HS-27A (cell line): ENCODE measurements at regions not wholly inside any gene's neighbourhood (a gene's known extent, or its start where the extent isn't known, plus 50 kb on each side); places are given as distances from the start of the nearest gene placed in this dataset.

Experiments used
- DNase-seq: peaks from one replicate; pipeline ENCODE4 v3.0.0-alpha.2; 2012; ENCODE audit warnings: low read depth, missing footprints

GRCh38 chr15:61798631-61799030 is 261.6 kb downstream of the VPS13C start:
- DNase-seq, result no peak

GRCh38 chr15:61796056-61796455 is 264.2 kb downstream of the VPS13C start:
- DNase-seq, result no peak

GRCh38 chr15:61794881-61795280 is 265.4 kb downstream of the VPS13C start:
- peak; percentile 5 for DNase-seq

- no peak for DNase-seq
Measured at GRCh38 chr15:61794276-61794675, 266.0 kb downstream of the VPS13C start.

DNA sequence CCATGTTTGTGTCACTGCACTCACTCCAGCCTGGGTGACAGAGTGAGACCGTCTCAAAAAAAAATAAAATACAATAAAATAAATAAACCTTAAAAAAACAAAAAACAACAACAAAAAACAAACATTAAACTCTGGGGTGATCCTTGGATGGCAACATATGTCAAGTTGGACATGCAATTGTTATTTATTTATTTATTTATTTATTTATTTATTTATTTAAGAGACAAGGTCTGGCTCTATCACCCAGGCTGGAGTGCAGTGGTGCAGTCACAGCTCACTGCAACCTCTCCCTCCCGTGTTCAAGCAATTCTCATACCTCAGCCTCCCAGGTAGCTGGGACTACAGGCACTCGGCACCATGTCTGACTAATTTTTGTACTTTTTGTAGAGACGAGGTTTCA is 275.5 kb downstream of the VPS13C start:
- DNase-seq, result no peak

GRCh38 chr15:61780278-61780980 is 279.8 kb downstream of the VPS13C start:
- DNase-seq, result no peak

- no peak for DNase-seq
Measured at GRCh38 chr15:61777689-61778088, 282.6 kb downstream of the VPS13C start.

- no peak for DNase-seq
Measured at GRCh38 chr15:61769557-61769956, 290.7 kb downstream of the VPS13C start.

GRCh38 chr15:61768131-61768530 is 292.1 kb downstream of the VPS13C start:
- no peak for DNase-seq

GRCh38 chr15:61764981-61765380 is 295.3 kb downstream of the VPS13C start:
- no peak for DNase-seq

GRCh38 chr15:61764141-61764540 is 296.1 kb downstream of the VPS13C start:
- no peak for DNase-seq

- DNase-seq, result no peak
Measured at GRCh38 chr15:61762676-61763075, 297.6 kb downstream of the VPS13C start.

- no peak for DNase-seq
Measured at GRCh38 chr15:61759639-61760038, 300.6 kb downstream of the VPS13C start.

DNA sequence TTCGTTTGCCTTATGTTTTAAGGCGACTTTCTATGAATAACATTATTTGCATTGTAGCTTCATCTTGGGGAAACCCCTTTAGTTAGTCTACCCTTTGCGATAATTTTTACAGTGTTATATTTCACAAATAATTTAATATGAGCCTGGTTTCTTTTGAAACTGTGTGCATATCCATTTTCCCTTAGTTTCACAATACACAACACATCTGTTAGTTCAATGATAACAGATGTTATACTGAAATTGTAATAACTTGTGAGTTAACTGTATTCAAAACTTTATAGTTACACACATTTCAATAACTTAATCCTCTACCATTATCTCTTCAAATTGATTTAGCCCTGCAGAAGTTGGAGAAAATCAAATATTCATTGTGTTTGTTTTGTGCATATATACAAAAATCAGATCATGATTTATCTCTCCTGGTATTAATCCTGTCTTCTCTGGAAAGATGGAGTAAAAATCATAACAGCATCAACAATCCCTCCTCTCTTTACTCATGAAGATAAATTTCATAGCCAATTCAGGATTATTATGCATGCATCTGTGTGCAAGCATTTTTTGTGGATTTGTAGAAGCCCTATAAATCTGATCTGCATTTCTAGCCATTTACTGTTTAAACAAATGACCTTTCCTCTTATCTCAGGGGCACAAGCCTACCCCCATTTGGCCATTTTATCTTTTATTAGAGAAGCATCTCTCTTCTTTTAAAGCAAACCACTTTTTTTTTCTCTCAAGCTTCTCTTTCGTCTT is 304.0 kb downstream of the VPS13C start:
- no peak for DNase-seq

GRCh38 chr15:61755467-61755866 is 304.8 kb downstream of the VPS13C start:
- DNase-seq, result no peak

DNA sequence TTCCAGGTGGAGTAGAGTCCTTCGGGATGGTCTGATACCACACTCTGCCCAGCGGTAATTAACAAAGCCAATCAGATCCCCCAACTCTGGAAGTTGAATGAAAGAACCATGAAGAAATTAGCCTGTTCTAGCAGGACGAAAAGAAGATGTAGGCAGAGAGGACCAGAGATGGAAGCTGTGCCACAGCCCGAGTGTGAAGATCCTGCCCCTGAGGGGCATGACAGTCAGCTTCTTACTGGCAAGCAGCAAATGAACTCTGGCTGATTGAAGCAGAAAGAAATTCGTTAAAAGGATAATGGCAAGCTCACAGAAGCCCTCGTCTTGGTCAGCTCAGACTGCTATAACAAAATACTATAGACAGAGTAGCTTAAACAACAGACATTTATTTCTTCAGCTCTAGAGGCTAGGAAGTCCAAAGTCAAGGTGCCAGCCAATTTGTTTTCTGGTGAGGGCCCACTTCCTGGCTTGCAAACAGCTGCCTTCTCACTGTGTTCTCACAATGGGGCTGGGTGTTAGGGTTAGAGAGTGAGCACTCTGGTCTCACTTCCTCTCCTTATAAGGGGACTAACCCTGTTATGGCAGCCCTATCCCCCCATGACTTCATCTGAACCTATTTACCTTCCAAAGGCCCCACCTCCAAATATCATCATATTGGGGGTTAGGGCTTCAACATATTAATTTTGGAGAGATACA is 307.1 kb downstream of the VPS13C start:
- no peak for DNase-seq

DNA sequence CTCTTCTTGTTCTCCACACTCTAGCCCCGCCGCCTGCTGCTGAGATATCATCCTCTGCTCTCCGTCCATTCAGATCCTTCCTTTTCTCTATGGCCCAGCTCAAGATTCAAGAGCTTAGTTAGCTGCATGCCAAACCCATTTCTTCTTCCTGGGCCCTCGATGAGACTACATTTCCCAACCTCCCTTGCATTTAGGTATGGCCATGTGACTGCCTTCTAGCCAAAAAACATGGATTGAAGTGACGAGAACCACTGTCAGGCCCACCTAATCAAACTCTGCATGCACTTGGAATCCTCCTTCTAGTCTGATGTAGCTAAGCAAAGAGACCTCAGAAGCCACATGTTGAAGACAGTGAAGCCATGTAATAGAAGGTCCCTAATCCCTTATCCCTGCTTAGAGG is 308.2 kb downstream of the VPS13C start:
- no peak for DNase-seq

DNA sequence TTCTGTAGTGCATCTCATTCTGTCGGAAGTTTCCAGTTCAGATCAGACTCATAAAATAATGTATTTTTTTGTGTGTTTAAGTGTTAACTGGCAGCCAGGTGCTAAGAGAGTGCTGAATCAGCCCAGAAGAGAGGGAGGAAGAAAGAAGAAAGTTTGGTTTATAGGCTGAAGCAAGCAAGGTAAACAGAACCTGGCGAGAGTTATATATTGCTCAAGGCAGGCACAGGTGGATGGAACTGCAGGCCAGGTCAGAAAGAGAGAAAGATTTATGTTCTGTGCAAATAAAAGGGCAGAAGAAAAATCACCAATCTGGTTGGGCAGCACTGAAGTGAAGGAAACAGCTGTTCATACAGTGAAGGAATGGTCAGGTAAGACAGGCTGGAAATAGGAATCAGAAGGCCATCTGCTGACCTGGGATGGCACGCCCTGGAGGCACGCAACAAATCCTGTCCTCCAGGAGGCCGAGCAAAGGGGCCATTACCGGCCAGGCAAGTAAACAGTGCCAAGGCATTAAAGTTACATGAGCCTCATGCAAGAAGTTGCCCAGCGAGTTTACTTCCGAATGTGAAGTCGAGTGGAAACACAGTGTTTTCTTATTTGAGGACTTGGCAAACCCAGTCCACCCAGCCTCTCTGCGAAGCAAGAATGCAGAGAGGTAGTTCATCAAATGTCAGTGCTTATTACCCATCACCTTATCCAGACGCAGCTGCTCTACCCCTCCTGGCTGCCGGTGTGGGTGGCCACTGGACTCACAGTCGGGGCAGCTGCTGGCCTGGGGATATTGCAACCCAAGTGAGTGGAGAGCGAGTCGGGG is 309.8 kb downstream of the VPS13C start:
- DNase-seq, result no peak

DNA sequence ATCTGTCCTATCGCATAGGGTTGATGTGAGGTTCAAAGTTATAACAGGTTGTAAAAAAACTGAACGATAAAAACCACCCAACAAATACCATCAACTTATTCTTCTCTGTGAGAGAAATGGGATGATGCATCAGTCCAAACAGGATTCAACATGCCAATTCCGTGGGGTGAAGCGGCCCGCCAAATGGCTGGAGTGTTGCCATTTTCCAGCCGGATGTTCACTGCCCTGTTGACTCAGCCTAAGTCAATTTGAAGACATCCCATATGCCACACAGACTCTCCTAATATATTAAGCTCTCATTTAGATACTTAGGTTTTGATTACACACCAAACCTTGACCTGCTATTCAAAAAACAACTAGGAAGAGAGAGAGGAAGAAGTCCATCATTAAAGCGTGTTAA is 311.1 kb downstream of the VPS13C start:
- no peak for DNase-seq

- no peak for DNase-seq
Measured at GRCh38 chr15:61748529-61748928, 311.7 kb downstream of the VPS13C start.

DNA sequence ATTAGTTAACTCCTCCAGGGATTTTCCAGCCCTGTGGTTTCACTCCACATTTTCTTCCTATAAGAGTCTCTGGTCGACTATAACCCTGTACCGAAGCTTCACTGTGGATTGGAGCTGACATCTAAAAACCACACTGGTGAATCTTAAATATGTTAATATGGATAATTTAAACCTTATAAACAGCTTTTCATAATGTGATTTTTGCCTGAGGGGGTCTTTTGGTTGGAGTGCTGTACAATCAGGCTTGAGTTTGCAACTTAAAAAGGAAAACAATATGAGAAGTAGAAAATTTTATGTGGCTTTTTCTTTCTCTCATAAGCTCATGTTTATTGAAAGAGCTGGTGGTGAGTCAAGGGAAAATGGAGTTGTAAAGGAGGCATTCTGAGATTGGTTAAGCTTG is 313.7 kb downstream of the VPS13C start:
- no peak for DNase-seq

- no peak for DNase-seq
Measured at GRCh38 chr15:61743345-61743909, 316.8 kb downstream of the VPS13C start.
